ENCODE measurements at regions not wholly inside any gene's neighbourhood (a gene's known extent, or its start where the extent isn't known, plus 50 kb on each side); places are given as distances from the start of the nearest gene placed in this dataset.

DNA sequence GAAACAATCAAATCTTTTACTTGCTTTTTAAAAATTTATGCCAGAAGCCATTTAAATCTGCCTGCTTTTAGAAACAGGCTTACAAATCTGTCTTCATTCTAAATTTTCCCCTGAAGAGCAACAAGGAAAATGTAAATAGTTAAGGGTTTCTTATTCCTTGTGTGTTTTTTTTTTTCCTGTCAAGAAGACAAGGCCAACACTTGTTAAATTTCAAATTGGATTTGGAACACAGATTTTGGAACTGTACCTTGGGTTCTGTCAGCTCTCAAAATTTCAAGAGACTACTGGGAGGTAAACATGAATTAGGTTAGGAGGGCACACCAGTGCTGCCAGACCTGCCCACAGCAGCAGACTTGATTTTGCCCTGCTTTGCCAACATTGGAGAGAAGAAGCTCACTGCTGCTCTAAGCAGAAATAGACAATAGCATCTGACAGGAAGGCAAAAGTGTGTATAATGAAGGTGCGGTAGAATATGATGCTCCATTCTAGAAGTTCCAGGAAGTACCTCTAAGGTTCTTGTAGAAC lies 121.7 kb downstream of the NHLRC3 start:
- no peak for DNase-seq (ENCODE audit: low read depth)

DNA sequence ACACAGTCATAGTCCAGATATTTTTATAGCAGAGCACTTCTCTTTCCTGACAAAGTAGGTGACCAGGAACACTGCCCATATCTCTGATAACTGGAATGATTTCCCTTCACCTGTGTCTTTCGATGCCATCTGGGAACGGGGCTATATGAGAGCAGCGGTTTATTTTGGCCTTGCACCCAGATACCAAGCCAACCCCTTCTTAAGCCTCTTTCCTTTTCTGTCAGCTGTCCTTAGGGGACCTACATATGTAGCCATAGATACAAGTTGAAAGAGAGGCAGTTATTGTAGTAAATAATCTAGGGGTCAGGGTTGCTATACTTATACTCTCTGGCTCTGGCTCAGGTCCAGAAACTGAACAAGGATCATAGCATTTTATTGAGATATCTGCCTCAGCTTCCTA lies 128.8 kb downstream of the NHLRC3 start:
- no peak for DNase-seq (ENCODE audit: low read depth)

DNA sequence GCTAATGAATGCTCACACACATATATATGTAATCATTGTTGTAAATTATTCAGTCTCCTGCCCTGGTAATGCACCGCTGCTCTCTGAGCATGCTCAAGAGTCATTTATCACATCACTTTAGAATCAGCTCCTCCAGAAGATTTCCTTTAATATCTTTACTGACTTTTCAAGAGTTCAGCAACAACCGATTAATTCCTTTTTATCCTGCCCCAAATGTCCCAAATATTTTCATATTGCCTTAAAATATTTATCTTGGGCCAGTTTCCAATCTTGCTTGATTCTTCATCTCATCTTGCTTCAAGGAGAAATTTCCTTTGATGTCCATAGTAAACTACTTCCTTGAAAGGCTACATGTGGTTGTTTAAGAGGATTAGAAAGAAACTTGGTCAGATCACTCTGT lies 132.5 kb downstream of the NHLRC3 start:
- no peak for DNase-seq (ENCODE audit: low read depth)

DNA sequence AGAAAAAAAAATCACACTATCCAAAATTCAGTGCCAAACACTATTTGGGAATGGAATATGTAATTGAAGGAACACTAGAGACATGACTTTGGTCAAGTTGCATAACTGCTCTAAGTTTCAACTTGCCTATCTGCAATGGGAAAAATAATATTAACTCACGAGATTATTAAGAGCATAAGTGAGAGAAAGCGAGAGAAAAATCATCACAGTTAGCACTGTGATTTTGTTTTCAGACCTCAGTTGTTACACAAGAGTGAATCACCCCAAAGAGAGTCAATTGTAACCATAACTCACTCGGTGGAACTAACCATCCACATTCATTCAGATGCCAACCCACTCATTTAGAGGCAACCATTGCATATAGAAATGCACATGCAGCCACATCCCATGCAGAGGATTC lies 147.1 kb downstream of the NHLRC3 start:
- no peak for DNase-seq (ENCODE audit: low read depth)

DNA sequence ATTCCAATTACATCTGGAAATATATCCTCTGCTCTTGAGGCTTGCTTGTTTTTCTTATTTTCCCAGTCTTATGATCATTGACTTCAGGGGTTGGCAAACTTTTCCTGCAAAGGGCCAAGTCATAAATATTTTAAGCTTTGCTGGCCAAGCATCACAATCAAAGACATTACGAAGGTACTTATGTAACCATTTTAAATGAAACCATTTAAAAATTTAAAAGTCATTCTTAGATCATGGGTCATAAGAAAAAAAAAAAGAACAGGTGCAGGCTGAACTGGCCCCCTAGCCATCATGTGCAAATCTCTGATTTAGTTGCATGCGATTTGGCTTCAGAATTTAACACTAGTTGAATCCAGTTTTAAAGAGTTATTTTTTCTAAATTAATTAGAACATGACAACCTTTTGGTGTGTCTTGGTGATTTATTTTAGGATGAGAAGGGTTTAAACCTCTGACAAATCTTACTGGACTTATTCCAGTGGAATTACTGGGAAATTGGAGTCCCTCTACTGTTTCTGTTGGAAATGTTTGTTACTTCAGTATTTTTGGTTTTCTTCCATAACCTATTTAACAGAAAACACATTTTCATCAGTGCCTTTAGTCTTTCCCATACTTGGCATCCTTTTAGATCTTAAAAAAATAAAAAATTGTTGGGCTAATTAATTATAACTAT lies 148.1 kb downstream of the NHLRC3 start:
- no peak for DNase-seq (ENCODE audit: low read depth)

DNA sequence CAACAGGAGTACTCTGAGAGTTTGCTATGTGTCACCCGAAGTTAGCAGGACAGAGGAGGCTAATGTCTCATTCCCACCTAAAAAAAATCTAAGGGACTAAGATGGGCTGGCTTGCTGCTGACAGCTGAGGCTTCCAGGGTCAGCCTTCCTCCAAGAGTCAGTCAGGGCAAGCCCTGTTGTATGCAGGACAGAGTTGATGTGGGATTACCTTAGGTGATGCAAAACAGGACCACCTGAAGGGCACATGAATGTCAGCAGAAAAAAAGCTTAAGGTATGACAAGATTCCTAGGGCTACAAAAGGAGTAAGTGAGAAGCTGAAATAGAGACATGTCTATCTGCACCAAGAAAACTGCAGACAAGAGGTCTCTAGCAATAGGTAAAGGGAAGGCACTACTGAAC lies 151.5 kb downstream of the NHLRC3 start:
- no peak for DNase-seq (ENCODE audit: low read depth)

DNA sequence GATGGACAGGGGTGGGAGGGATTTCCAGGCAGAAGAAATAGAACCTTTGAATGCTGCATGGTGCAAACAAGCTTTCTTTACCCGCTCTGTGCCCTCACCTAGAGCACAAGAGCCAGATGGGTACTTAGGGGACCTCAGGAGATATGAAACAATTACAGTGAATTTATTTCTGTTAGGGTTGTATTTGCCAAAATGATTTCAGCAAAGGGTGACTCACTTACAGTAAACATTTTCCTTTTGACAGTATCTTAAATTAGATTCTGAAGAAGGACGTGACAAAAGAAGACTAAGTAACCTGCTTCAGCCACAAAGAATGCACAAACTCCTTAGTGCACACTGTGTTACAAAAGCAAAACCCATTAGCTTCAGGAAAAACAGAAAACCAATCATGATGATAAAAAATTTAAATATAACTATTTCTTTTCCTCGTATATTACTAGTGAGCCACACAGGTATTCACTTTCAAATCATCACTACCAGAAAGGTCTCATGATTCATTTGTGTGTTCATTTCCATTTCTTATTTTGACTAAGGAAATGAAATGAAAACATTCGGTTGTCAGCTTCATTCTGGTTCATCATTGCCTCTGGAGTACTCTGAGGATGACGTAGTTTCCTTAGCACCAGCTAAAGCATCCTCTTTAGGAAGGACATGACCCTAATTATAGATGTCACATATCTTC lies 158.8 kb downstream of the NHLRC3 start:
- DNase-seq (ENCODE audit: low read depth), result no peak

DNA sequence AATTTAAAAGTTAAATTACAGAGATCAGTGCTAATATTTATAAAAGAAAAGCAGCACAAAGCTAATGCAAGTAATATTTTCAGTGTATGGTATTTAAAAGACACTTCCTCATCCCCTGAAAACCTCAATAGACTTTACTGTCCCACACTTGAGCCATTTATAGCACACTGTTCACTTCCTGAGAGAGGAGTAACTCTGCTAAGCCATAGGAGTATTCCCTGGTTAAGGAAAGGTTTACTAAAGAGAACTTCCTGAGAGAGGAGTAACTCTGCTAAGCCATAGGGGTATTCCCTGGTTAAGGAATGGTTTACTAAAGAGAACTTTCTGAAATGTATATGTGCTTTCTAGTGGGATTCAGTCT lies 159.4 kb downstream of the NHLRC3 start:
- DNase-seq (ENCODE audit: low read depth), result no peak

DNA sequence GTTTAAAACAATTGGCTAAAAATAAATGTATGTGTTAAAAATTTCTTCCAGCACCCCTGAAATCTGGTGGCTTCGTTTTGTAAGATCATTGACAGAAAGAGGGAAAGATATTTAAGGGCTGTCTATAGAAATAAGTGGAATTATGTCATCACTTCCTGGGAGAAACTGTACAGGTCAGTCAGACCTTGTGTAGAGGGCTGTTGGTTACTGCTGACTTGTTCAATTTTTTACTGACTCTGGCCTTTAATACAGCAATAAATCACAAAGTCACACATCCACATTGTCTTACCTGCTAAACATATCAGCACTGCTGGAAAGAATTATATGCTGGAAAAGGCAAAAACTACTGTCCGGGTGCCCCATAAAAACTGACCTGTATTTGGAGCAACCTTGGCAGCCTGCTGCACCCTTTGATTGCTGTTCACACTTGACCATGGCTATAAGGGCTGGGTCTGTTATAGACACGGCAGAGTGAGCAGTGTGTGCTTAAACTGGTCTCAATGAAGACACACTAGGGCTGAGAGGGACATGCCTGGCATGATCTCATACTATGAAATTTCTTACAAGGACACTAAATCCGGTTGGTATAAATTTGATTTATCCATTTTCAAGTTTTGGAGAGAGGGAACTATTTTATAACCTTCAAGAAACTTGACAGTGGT lies 162.1 kb downstream of the NHLRC3 start:
- no peak for DNase-seq (ENCODE audit: low read depth)

DNA sequence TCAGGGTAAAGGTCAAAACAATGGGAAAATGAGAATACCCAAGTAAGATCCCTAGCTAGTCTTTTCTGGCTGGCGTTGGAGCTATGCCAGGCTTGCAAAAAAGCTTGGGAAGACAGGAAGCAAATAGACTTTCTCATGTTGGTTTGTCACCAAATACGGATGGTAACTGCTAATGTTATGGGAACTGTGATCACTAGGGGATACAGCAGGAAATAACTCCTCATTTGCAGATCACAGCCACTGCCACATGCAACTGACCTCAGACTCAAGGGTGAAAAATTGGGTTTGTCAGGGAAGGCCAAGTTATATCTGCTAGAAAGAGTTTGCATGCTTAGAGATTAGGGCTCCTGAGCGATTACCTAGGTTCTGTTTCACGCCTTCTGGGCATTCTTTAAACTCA lies 162.9 kb downstream of the NHLRC3 start:
- DNase-seq (ENCODE audit: low read depth), result no peak

DNA sequence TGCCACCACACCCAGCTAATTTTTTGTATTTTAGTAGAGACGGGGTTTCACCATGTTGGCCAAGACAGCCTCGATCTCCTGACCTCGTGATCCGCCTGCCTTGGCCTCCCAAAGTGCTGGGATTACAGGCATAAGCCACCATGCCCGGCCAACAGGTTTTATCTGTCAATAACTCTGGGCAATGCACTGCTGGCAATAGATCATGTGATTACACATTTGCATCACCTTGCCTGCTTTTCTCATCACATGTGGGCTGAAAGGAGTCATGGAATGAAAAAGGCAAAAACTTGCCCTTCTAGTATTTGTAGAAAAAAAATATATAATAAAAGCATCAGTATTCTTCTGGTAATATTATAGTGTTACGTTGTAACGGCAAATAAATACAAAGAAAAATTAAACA lies 164.5 kb downstream of the NHLRC3 start:
- no peak for DNase-seq (ENCODE audit: low read depth)

DNA sequence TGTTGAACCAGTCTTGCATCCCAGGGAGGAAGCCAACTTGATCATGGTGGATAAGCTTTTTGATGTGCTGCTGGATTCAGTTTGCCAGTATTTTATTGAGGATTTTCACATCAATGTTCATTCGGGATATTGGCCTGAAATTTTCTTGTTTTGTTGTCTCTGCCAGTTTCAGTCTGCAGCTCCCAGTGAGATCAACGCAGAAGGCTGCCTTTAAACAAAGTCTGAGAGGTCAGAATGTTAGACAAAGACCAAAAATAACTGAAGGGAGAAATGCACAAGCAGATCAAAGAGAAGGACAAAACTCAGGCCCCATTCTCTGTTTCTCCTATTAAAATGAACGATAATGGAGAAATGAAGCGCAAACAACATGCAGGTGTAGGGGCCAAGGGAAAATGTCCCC lies 170.4 kb downstream of the NHLRC3 start:
- no peak for DNase-seq (ENCODE audit: low read depth)

DNA sequence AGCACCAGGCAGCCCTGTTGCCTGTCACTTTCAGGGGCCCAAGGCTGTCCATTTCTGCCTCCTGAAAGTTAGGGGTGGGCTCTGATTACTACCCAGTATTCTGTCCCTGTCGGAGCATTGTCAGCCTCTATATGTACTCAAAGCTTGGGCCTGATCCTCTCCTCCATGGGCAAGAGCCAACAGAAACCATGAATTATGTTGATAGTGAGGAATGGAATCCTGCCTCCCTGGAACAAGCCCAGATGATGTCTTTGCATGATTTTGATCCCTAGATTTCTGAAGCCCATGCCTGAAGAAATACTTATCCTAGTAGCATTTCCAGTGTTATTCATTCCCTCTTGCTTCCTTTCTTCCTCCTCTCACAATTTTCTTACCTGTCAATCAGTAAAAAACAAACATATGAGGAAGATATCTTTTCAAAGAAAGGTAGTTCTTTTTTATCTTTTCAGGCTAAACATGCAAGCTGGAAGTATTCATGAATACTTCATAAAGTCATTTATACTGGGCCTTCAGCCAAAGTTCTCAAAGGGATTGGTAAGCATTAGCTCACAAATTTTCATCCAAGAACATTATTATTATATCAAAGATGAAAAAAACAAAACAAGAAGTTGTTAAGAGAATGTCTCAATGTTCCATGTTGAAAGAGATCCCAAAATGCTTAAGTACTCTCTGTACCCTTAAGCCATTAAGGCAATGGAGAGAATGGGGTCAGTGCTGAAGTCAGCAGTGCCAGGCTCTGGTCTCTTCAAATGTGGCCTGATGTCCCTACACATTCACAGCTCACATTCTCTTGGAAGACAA lies 171.7 kb downstream of the NHLRC3 start:
- no peak for DNase-seq (ENCODE audit: low read depth)

DNA sequence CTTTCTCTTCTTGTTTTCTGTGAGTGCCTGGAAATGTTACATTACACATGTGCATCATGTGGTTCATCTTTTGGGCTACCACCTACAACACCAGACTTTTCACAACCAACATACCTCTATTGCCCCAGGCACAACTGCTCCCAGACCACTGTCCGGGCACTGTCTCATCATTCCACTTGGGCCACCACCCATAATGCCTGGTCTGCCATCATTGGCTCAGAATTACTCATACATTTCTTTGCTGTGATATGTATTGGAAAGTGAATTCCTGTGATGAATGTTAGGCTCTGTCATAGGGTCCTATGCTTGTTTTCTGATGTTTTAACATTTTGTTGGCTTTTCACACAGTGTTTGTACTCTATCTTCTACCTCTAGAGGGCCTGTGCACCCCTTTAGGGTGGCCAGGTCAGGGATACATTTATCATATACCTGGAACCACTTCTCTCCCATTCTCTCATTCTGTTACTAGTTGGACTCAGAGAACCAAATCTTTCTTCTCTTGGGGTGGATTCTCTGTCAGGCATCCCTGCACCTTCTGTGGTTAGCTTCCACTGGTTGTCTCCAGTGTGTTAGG lies 172.8 kb downstream of the NHLRC3 start:
- DNase-seq (ENCODE audit: low read depth), result no peak

DNA sequence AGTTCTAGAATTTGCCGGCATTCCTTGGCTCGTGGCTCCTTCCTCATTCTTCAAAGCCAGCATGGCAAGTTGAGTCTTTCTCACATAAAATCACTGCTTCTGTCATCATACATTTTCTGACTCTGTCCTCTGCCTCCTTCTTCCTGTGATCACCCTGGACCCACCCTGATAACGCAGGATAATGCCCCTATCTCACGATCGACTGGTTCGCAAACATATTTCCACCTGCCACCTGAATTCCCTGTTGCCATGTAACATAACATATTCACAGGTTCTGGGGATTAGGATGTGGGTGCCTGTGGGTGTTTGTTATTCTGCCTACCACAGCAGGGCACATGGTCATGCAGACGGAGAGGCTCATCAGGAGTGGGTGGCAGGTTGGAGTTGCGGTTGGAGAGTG lies 177.7 kb downstream of the NHLRC3 start:
- no peak for DNase-seq (ENCODE audit: low read depth)

DNA sequence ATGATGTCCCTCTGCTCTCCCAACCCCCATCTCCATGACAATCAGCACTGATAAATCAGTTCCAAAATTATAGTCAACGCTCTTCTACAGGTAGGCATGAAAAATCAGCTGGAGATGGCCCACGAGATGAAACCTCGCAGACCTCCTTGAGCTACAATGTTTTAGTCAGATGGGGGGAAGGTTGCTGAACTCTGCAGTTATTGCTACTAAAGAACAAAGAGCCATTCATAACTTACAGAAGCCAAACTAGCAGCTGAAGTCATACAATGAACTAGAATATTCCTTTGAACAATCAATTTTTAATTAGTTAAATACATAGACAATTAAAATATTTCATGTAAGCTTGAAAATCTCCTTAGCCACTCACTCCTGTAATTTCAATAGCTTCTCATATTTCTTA lies 179.2 kb downstream of the NHLRC3 start:
- DNase-seq (ENCODE audit: low read depth), result no peak

DNA sequence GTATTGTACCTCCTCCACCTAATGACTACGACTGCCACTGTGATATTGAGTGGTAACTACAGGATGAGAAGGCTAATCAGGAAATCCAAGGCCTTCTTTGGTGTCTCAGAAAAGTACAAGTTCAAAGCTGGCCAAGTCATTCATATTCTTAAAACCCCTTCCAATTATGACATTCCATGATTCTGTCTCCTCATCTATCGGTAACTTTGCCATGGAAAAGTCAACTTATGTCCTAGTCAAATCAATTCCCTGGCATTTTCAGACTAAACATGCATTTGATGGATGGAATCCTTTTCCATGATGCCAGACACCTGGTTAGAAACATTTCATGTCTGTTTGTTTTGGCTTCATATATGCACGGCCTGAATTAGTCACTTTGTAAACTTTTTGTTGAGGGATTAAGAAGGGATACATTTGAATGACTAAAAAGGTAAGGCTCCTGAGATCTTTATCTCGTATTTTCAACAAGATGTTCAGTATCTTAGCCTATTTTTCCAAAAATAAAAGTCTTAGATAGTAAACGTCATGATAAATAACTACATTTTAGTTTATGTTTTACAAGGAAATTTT lies 186.5 kb downstream of the NHLRC3 start:
- DNase-seq (ENCODE audit: low read depth), result no peak

DNA sequence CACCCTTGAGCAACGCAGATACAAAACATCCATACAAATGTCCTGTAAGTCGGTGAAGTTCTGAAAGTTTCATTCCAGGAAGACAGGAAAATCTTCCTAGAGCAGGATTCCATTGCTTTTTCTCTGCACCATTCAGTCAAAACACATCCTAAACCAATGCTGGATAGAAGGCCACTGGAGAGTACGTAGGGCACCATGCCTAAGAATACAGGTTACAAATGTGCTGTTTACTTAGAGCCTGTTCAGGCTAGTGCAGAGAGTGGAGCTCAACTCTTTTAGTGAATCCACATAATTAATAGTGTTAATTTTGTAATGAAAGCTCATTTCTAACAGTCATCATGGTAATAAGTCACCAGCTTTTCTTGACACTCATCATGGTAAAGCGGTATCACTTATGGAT lies 187.6 kb downstream of the NHLRC3 start:
- no peak for DNase-seq (ENCODE audit: low read depth)

DNA sequence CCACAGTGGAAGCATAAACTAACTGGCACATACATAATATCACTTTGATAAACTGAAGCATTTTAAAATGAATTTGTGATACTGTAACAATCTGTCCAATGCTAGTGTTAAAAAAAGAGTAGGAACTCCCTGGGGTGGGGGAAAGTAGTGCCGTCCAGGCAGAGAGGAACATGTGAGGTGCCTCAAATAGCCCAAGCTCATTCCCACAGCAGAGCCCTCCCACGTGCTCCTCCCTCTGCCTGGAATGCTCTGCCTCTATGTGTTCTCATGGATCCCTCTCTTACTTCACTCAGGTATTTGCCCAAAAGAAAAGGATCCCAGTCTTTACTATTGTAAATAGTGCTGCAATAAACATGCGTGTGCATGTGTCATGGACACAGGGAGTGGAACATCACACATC lies 188.1 kb downstream of the NHLRC3 start:
- no peak for DNase-seq (ENCODE audit: low read depth)

DNA sequence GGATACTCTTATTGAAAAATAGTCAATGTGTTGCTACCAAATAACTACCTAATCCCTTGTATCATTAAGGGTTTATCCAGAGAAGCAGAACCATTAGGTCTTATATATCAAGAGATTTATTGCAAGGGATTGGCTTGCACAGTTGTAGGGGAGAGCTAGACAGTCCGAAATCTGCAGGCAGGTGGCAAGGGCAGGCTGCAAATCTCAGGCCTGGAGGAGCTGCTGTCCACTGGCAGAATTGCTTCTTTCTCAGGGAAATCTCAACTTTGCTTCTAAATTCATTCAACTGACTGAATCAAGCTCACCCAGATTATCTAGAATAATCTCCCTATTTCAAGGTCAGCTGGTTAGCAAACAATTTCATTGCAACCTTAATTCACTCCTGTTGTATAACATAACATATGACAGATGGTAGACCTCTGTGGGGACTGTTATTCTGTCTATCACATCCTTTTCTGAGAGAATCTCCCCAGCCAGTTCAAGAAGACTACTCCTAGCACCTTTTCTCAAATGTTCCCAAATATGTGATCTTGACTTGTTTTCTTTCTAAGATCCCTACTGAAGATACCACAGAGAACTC lies 194.2 kb downstream of the NHLRC3 start:
- no peak for DNase-seq (ENCODE audit: low read depth)

DNA sequence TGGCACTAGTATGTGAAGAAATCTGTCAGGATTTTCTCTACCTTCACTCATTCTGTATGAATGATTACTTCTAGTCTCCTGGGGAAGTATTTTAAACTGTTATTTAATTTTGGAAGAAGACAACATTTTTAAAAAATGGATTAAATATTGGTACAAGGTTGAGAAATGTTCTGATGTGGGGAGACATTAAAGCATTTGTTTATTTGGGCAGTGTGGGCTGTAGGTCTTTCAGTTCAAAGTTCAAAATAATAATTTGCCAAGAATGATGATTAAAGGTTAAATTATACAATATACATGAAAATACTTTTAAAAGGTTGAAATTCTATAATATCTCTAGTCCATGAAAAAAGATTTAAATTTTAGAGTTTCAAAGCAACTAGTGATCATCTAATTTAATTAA lies 194.7 kb downstream of the NHLRC3 start:
- DNase-seq (ENCODE audit: low read depth), result no peak

DNA sequence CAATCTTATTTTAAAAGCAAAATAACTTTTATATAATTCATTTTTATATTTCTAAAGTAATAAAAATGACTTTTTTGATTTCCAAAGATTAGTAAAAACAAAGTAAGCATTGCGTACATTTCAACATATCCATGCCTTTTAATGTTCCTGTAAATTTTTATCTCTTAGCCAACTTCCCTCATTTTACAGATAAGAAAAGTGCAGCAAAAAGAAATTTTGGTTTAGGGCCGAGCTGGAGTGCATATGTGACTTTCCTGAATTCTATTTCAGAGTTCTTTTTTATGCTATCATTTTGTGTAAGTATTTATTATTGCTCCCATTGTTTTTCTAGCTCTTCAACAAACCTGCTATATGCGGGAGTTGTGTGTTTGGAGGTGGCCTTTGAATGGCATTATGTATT lies 195.3 kb downstream of the NHLRC3 start:
- no peak for DNase-seq (ENCODE audit: low read depth)

All from stimulated activated CD8-positive, alpha-beta memory T cell treated with anti-CD3 and anti-CD28 coated beads, Interleukin-4, amount 100 ng/mL, for 24 hours (primary cell).